ENCODE measurements at regions not wholly inside any gene's neighbourhood (a gene's known extent, or its start where the extent isn't known, plus 50 kb on each side); places are given as distances from the start of the nearest gene placed in this dataset.

GRCh38 chr2:147374423-147374811 lies 470.4 kb upstream of the ACVR2A start:
- intact Hi-C loops (cut with DNase I; ENCODE audit: low total_unique reads), result no loop called here
- no peak overlapping the region for H3K27ac ChIP-seq
- no peak for DNase-seq

GRCh38 chr2:147373800-147374422 lies 470.9 kb upstream of the ACVR2A start:
- no peak for DNase-seq
- Histone ChIP-seq H3K36me3 (ENCODE audit: low read depth, missing control alignments) (no peaks in the 10 kb centered on the region), H3K27me3 (no peaks in the 10 kb centered on the region), H3K27ac (no peak overlapping the region), H3K9me3 (no peaks in the 10 kb centered on the region), H3K4me1 (no peaks in the 10 kb centered on the region), H3K4me3 (no peak overlapping the region)
- intact Hi-C loops (cut with DNase I; ENCODE audit: low total_unique reads), result no loop called here
- no peak for TF ChIP-seq POLR2A (IDR thresholded peaks at IDR 0.05)
- TF ChIP-seq CTCF (IDR thresholded peaks at IDR 0.05), result no peak
- WGBS, 2 donors, result 69 to 80% methylated on average over 3 of the region's 3 CpGs

More at GRCh38 chr2:147374423-147374811, 470.4 kb upstream of the ACVR2A start:
- Histone ChIP-seq H3K27me3 (no peaks in the 10 kb centered on the region), H3K4me1 (no peaks in the 10 kb centered on the region), H3K36me3 (ENCODE audit: low read depth, missing control alignments) (no peaks in the 10 kb centered on the region), H3K9me3 (no peaks in the 10 kb centered on the region), H3K4me3 (no peak overlapping the region)
- TF ChIP-seq CTCF (IDR thresholded peaks at IDR 0.05) (no peak), POLR2A (IDR thresholded peaks at IDR 0.05) (no peak)

- Histone ChIP-seq H3K36me3 (ENCODE audit: low read depth, missing control alignments) (no peaks in the 10 kb centered on the region), H3K4me1 (no peaks in the 10 kb centered on the region), H3K9me3 (no peaks in the 10 kb centered on the region), H3K27ac (no peak overlapping the region), H3K27me3 (no peaks in the 10 kb centered on the region), H3K4me3 (no peak overlapping the region)
- TF ChIP-seq POLR2A (IDR thresholded peaks at IDR 0.05), result no peak
- no peak for TF ChIP-seq CTCF (IDR thresholded peaks at IDR 0.05)
- intact Hi-C loops (cut with DNase I; ENCODE audit: low total_unique reads), result no loop called here
- DNase-seq, result no peak
Measured at GRCh38 chr2:147368306-147368705, 476.5 kb upstream of the ACVR2A start.

- Histone ChIP-seq H3K4me1 (no peaks in the 10 kb centered on the region), H3K9me3 (no peaks in the 10 kb centered on the region), H3K36me3 (ENCODE audit: low read depth, missing control alignments) (no peaks in the 10 kb centered on the region), H3K4me3 (no peak overlapping the region), H3K27me3 (no peaks in the 10 kb centered on the region), H3K27ac (no peak overlapping the region)
- 77 to 78% methylated on average over 6 of the region's 6 CpGs for WGBS, 2 donors
- intact Hi-C loops (cut with DNase I; ENCODE audit: low total_unique reads), result no loop called here
- DNase-seq, result no peak
- no peak for TF ChIP-seq POLR2A (IDR thresholded peaks at IDR 0.05)
- no peak for TF ChIP-seq CTCF (IDR thresholded peaks at IDR 0.05)
Measured at GRCh38 chr2:147366279-147366678, 478.6 kb upstream of the ACVR2A start.

GRCh38 chr2:147365622-147366021 lies 479.2 kb upstream of the ACVR2A start:
- DNase-seq, result no peak
- no peak for TF ChIP-seq CTCF (IDR thresholded peaks at IDR 0.05)
- H3K27ac ChIP-seq, result no peak overlapping the region
- WGBS, 2 donors, result 47 to 58% methylated on average over 4 of the region's 4 CpGs
- H3K4me1 ChIP-seq, result no peaks in the 10 kb centered on the region
- no peaks in the 10 kb centered on the region for H3K9me3 ChIP-seq
- H3K36me3 ChIP-seq (ENCODE audit: low read depth, missing control alignments), result no peaks in the 10 kb centered on the region
- no peak overlapping the region for H3K4me3 ChIP-seq
- no peaks in the 10 kb centered on the region for H3K27me3 ChIP-seq
- intact Hi-C loops (cut with DNase I; ENCODE audit: low total_unique reads), result no loop called here

Measured in testis (tissue), 2 donors.